Heart right ventricle (tissue), 16 donors: ENCODE measurements at regions not wholly inside any gene's neighbourhood (a gene's known extent, or its start where the extent isn't known, plus 50 kb on each side); places are given as distances from the start of the nearest gene placed in this dataset.

Source experiments
- ATAC-seq, 8 donors: fragments of 200-7000 bp; cut with Tn5 transposase; one replicate each; pipeline ENCODE4 v1.9.1; 2020; ENCODE audit warnings: mild to moderate bottlenecking in 8 of 8, moderate library complexity in 8 of 8, moderate number of reproducible peaks in 1 of 8
- DNase-seq, 2 donors: peaks; one replicate each; pipeline ENCODE4 v3.0.0-alpha.2; 2020
- H3K27ac ChIP-seq, 10 donors: fragments of 200-600 bp; sonication (generic) in 2 of 10; one replicate each; pipeline versions ENCODE4 v1.5.0 to v1.8.0; 2020 to 2022; ENCODE audit warnings: mild to moderate bottlenecking in 3 of 10
- H3K27me3 ChIP-seq, 7 donors: fragments of 200-600 bp; one replicate each; pipeline ENCODE4 v1.8.0; 2021 to 2022; ENCODE audit warnings: mild to moderate bottlenecking in 2 of 7
- H3K36me3 ChIP-seq, 9 donors: fragments of 200-600 bp; sonication (generic) in 1 of 9; one replicate each; pipeline versions ENCODE4 v1.5.0 to v1.8.0; 2020 to 2022; ENCODE audit warnings: mild to moderate bottlenecking in 2 of 9
- H3K4me1 ChIP-seq, 9 donors: fragments of 200-600 bp; sonication (generic) in 1 of 9; one replicate each; pipeline versions ENCODE4 v1.5.0 to v1.8.0; 2020 to 2022; ENCODE audit warnings: mild to moderate bottlenecking in 4 of 9
- H3K4me3 ChIP-seq, 10 donors: fragments of 200-600 bp; sonication (generic) in 2 of 10; one replicate each; pipeline versions ENCODE4 v1.5.0 to v1.8.0; 2020 to 2022; ENCODE audit warnings: mild to moderate bottlenecking in 7 of 10, moderate library complexity in 2 of 10
- H3K9me3 ChIP-seq, 11 donors: fragments of 200-600 bp in 10 of 11; sonication (generic) in 2 of 11; one replicate each; pipeline versions ENCODE4 v1.5.0 to v1.8.0; 2013 to 2022; ENCODE audit warnings: mild to moderate bottlenecking in 2 of 11, control low read depth in 1 of 11, moderate library complexity in 1 of 11
- CTCF ChIP-seq, 9 donors: fragments of 200-600 bp; sonication (generic) in 2 of 9; IDR thresholded peaks; one replicate each; pipeline versions ENCODE4 v1.5.0 to v1.8.0; 2021 to 2022; ENCODE audit warnings: antibody characterized with exemption in 9 of 9, mild to moderate bottlenecking in 5 of 9, moderate library complexity in 1 of 9
- WGBS, 2 donors: extraction: QIAGEN DNeasy Blood & Tissue Kit; methylation state at CpG; one replicate each; pipeline ENCODE4 v1.1.7; 2013; ENCODE audit warnings: inconsistent platforms in 1 of 2; 5-methylcytosine and 5-hydroxymethylcytosine counted together
- intact Hi-C, 10 donors: fragments of 100-400 bp; cut with DNase I; formaldehyde crosslinking; loops; one replicate each; pipeline versions ENCODE4 v1.11.1 to v1.14.2; 2022
- donor health status: Arrhythmogenic right ventricular cardiomyopathy.
- donor health status: ischemic (EF 13 %, LVEDD 7.1; RV severe dilation, severe dysfunction).
- donor health status: healthy with polysubstance abuse.
- donor health status: DM: no; HTN: yes; CAD: no.
- donor health status: DM: no; HTN: no; CAD: no.
- donor health status: ischemic (EF 25% LVEDD 6.9; RV normal size, moderate dysfunction).
- donor health status: ischemic (EF 25% LVEDD 5.7; RV mildly dilated, moderate dysfunction).
- donor health status: healthy.
- donor health status: DM: yes; HTN: yes; CAD: no.
- donor health status: Ischemic cardiomyopathy.
- donor health status: ischemic (EF 35%, LVEDD 5.7; RV mildly dilated, moderate dysfunction).
- donor health status: nonischemic (EF 11% LVEDD 7.7; RV severe dilation, severe dysfunction).
- donor health status: DM: yes; HTN: yes; CAD: no.
- donor health status: PGD.
- donor health status: ischemic (EF 29% LVEDD 5.4; RV normal size, mild dysfunction).
- donor health status: nonischemic (EF 23%, LVEDD 6.1; RV moderate dilation, normal function).

GRCh38 chr5:122638581-122638980, 136.3 kb upstream of the SNX2 start:
- Histone ChIP-seq H3K9me3 (peaks cover 0 to 9% (median 0%) of the 10 kb centered on the region in 11 donors), H3K4me1 (no peaks in the 10 kb centered on the region), H3K27ac (no peak overlapping the region), H3K4me3 (no peak overlapping the region), H3K27me3 (peaks cover 0 to 12% (median 3%) of the 10 kb centered on the region in 7 donors), H3K36me3 (no peaks in the 10 kb centered on the region)
- ATAC-seq (no peak), DNase-seq (no peak)
- 79 to 89% methylated on average over 1 of the region's 1 CpG for WGBS, 2 donors
- intact Hi-C loops, result no loop called here
- TF ChIP-seq CTCF (IDR thresholded peaks at IDR 0.05), result no peak

- intact Hi-C loops, result no loop called here
- peaks cover 0 to 17% (median 3%) of the 10 kb centered on the region in 7 donors for H3K27me3 ChIP-seq
- H3K36me3 ChIP-seq, result no peaks in the 10 kb centered on the region
- H3K27ac ChIP-seq, result no peak overlapping the region
- 83 to 88% methylated on average over 6 of the region's 6 CpGs for WGBS, 2 donors
- TF ChIP-seq CTCF (IDR thresholded peaks at IDR 0.05), result no peak
- H3K4me3 ChIP-seq, result no peak overlapping the region
- H3K4me1 ChIP-seq, result no peaks in the 10 kb centered on the region
- ATAC-seq (no peak), DNase-seq (no peak)
- H3K9me3 ChIP-seq, result peaks cover 0 to 9% (median 0%) of the 10 kb centered on the region in 11 donors
Observed at GRCh38 chr5:122639033-122639432, 135.8 kb upstream of the SNX2 start.

DNA sequence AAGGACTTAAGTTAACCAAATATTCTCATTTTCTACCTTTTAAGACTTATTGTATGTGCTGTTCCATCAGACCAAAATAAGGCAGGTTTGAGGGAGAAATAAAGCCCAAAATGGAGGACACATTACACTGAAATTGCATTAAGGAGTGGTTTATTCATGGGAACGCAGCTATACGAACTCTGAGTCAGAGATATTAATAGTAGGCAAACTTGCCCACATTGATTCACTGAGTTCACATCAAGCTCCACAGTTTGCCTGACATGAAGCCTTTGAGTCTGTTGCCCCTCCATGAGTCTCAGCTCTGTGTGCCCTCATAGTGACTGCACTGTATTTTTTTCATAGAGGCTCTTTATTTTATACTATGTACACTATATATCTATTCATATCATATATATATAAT, 135.0 kb upstream of the SNX2 start:
- no peaks in the 10 kb centered on the region for H3K4me1 ChIP-seq
- ATAC-seq, result no peak
- intact Hi-C loops, result no loop called here
- no peak for DNase-seq
- H3K4me3 ChIP-seq, result no peak overlapping the region
- H3K36me3 ChIP-seq, result no peaks in the 10 kb centered on the region
- no peak overlapping the region for H3K27ac ChIP-seq
- WGBS, 2 donors, result 55 to 67% methylated on average over 2 of the region's 2 CpGs
- TF ChIP-seq CTCF (IDR thresholded peaks at IDR 0.05), result no peak
- peaks cover 0 to 19% (median 3%) of the 10 kb centered on the region in 7 donors for H3K27me3 ChIP-seq
- H3K9me3 ChIP-seq, result peaks cover 0 to 9% (median 0%) of the 10 kb centered on the region in 11 donors

DNA sequence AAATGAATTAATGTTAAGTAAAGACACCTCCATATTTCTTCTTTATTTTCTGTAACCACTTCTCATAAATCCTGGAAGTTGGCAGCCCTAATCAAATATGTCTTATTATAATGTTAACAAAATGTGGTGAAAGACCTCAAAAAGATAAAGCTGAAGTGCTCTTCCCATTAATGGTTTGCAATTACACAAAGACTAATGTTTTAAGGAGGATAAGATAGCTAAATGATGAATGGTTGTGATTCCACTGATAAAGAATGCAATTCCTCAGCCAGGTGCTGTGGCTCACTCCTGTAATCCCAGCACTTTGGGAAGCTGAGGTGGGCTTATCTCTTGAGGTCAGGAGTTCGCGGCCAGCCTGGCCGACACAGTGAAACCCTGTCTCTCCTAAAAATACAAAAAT, 125.8 kb upstream of the SNX2 start:
- H3K4me3 ChIP-seq, result no peak overlapping the region
- H3K36me3 ChIP-seq, result no peaks in the 10 kb centered on the region
- TF ChIP-seq CTCF (IDR thresholded peaks at IDR 0.05), result no peak
- intact Hi-C loops, result no loop called here
- H3K27me3 ChIP-seq, result peaks cover 0 to 4% (median 0%) of the 10 kb centered on the region in 7 donors
- ATAC-seq (no peak), DNase-seq (no peak)
- H3K27ac ChIP-seq, result no peak overlapping the region
- no peaks in the 10 kb centered on the region for H3K4me1 ChIP-seq
- no peaks in the 10 kb centered on the region for H3K9me3 ChIP-seq
- 70 to 72% methylated on average over 3 of the region's 3 CpGs for WGBS, 2 donors
